ENCODE measurements at regions not wholly inside any gene's neighbourhood (a gene's known extent, or its start where the extent isn't known, plus 50 kb on each side); places are given as distances from the start of the nearest gene placed in this dataset.

DNA sequence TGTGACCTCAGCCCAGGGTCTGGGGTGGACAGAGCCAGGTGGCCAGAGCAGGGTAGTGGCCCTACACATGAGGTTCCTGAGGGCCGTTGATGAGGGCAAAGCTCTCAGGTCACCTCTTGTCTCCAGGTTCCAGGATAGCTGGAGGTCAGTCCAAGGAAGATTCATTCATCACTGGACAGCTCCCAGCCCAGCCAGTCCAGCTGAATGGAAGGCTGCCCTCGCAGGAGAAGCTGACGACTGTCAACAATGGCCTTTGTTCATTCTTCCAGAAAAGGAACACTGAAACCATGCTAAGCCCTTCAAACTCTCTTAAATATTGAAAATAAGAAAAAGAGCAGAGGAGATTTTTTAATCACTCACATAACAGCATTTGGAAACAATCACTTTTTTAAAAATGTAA lies 169.7 kb upstream of the TBCA start:
- TF ChIP-seq, protein P1, sequence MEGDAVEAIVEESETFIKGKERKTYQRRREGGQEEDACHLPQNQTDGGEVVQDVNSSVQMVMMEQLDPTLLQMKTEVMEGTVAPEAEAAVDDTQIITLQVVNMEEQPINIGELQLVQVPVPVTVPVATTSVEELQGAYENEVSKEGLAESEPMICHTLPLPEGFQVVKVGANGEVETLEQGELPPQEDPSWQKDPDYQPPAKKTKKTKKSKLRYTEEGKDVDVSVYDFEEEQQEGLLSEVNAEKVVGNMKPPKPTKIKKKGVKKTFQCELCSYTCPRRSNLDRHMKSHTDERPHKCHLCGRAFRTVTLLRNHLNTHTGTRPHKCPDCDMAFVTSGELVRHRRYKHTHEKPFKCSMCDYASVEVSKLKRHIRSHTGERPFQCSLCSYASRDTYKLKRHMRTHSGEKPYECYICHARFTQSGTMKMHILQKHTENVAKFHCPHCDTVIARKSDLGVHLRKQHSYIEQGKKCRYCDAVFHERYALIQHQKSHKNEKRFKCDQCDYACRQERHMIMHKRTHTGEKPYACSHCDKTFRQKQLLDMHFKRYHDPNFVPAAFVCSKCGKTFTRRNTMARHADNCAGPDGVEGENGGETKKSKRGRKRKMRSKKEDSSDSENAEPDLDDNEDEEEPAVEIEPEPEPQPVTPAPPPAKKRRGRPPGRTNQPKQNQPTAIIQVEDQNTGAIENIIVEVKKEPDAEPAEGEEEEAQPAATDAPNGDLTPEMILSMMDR (IDR thresholded peaks at IDR 0.05): no peak
- TF ChIP-seq POLR2A (IDR thresholded peaks at IDR 0.05) (no peak), POLR2AphosphoS5 (IDR thresholded peaks at IDR 0.05) (no peak)

Measured in sigmoid colon (tissue), 4 donors.